ENCODE measurements at regions not wholly inside any gene's neighbourhood (a gene's known extent, or its start where the extent isn't known, plus 50 kb on each side); places are given as distances from the start of the nearest gene placed in this dataset.

GRCh38 chr6:93568169-93568568, 148.8 kb upstream of the EPHA7 start:
- TF ChIP-seq CTCF (IDR thresholded peaks at IDR 0.05) (no peak), POLR2A (IDR thresholded peaks at IDR 0.05) (no peak), POLR2AphosphoS5 (IDR thresholded peaks at IDR 0.05) (no peak), EP300 (IDR thresholded peaks at IDR 0.05) (no peak)
